ENCODE measurements at regions not wholly inside any gene's neighbourhood (a gene's known extent, or its start where the extent isn't known, plus 50 kb on each side); places are given as distances from the start of the nearest gene placed in this dataset.

- no peak for DNase-seq (ENCODE audit: extremely low spot score)
- POLR2A ChIA-PET, result no interaction called here
These were observed 674.8 kb upstream of the ZEB2 start for GRCh38 chr2:145194673-145195072.

DNA sequence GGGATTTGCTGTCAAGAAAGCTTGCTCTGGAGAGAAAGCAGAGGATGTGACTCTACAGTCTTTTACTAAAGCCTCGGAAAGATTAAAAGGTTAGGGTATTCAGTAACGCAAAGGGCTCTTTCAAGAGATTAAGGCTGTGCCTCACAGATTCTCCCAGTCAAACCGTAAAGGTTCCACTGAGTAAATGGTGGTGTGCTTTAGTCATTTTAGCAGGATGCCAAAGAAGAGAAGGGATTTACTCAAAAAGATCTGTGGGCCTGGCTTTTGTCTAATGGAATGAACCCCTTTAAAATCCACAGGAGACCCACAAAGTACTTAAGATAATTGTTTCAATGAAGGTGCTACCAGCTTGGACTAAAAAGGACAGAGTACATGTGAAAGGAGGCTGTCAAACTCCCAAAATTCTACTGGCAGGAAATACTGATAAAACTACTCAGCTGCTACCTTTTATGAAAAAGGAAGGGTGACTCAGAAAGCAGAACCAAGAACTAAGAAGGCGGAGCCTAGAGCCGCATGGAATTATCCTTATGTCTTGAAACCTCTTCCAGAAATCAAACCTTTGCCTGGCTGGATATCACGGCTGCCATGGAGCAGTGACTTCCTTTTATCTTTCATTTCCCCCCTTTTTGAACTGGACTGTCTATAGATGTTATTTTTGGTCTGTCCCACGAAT lies 670.2 kb upstream of the ZEB2 start:
- no peak for DNase-seq (ENCODE audit: extremely low spot score)
- no peak for TF ChIP-seq CTCF (IDR thresholded peaks at IDR 0.05; ENCODE audit: control extremely low read depth, extremely low read depth, low read depth, missing control alignments)
- ChIA-PET CTCF (interaction anchor here (1.3 kb wide), 1 partner anchor 26 kb away, joined by 3 read pairs; no protein-coding TSS in a partner anchor), POLR2A (no interaction called here)

More at GRCh38 chr2:145194673-145195072, 674.8 kb upstream of the ZEB2 start:
- CTCF ChIA-PET, result no interaction called here
- no peak for TF ChIP-seq CTCF (IDR thresholded peaks at IDR 0.05; ENCODE audit: control extremely low read depth, extremely low read depth, low read depth, missing control alignments)

DNA sequence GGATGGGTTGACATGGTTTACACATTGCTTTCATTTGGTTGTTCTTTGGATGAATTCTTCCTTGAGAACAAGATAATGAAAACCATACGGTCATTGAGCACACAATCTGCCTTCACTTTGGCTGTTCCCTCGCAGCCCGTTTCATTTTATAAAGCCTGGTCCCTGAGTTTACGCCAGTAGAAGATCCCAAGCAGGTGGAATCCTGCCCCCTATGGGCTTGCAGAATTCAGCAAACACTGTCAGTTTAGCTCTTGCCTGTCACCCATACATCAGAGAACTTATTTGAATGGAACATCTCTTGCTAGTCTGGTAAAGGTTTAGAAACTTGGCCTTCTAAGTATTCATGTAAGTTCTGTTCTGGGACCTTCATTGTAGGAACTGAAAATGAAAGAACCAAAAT lies 666.4 kb upstream of the ZEB2 start:
- CTCF ChIA-PET, result interaction anchor here (0.7 kb wide), 1 partner anchor 113 kb away, joined by 3 read pairs; no protein-coding TSS in a partner anchor
- POLR2A ChIA-PET, result no interaction called here
- TF ChIP-seq CTCF (IDR thresholded peaks at IDR 0.05; ENCODE audit: control extremely low read depth, extremely low read depth, low read depth, missing control alignments), result no peak
- no peak for DNase-seq (ENCODE audit: extremely low spot score)

DNA sequence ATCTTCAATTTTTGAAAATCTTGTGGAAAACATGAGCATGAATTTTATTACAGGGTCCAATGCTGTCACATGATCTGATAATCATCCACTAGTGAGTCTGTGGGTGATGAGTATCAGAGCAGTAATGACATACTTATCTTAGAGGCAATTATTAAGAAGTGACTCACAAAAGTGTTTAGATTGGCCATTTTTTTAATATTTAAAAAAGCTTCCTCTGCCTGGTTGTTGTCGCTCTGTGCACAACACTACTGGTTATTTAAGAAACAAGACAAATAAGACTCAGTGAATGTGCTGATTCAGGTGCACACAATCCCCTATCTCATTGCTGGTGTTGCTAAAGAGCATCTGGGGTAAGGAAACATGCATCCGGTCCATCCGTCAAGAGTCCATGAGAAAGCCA lies 665.8 kb upstream of the ZEB2 start:
- ChIA-PET POLR2A (no interaction called here), CTCF (no interaction called here)
- DNase-seq (ENCODE audit: extremely low spot score), result no peak
- TF ChIP-seq CTCF (IDR thresholded peaks at IDR 0.05; ENCODE audit: control extremely low read depth, extremely low read depth, low read depth, missing control alignments), result no peak

DNA sequence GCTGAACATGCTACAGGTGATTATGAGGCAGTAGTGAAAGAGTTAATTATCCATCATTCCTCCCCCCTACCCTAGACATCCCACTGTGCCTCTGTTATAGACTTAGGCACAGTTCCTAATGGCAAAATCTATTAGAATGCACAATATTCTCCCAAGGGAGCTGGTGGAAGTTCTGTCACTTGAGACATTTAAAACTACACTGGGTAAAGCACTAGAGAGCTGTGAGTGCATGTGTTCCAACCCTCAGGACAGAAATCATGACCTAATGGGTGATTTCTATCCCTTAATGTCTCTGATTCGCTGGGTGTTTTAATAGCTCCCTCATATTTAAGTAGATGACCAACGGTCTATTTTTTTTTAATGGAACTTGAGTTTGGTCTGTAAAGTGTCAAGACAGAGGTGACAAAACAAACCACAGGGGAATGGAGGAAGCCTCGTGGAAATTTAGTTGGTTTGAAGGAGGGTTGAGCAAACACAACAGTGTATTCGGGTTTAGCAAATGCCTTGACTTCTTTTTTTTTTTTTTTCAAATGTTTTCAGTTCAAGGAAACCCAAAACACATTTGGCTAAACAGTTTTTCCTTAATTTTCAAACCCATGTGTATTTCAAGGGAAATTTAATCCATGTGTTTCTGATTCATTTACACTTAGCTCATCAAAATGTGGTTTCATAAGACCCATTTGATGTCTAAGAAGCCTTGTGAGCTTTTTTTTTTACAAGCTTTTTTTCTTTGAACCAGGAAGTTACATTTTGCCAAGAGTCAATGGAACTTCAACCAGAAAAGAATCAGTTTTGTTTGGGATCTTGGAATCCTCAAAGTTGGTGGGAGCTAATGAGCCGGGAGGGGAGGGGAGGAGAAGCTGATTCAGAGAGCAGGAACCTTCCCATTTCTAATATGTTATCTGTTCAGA lies 665.1 kb upstream of the ZEB2 start:
- ChIA-PET POLR2A (no interaction called here), CTCF (interaction anchor here (1.6 kb wide), 1 partner anchor 30 kb away, joined by 5 read pairs; no protein-coding TSS in a partner anchor)
- TF ChIP-seq CTCF (IDR thresholded peaks at IDR 0.05; ENCODE audit: control extremely low read depth, extremely low read depth, low read depth, missing control alignments), result no peak
- no peak for DNase-seq (ENCODE audit: extremely low spot score)

- no peak for DNase-seq (ENCODE audit: extremely low spot score)
- TF ChIP-seq CTCF (IDR thresholded peaks at IDR 0.05; ENCODE audit: control extremely low read depth, extremely low read depth, low read depth, missing control alignments), result no peak
- ChIA-PET CTCF (interaction anchor here (1.0 kb wide), 1 partner anchor 15 kb away, joined by 3 read pairs; no protein-coding TSS in a partner anchor), POLR2A (no interaction called here)
These were observed 649.4 kb upstream of the ZEB2 start for GRCh38 chr2:145169285-145169684.
